ENCODE measurements at regions not wholly inside any gene's neighbourhood (a gene's known extent, or its start where the extent isn't known, plus 50 kb on each side); places are given as distances from the start of the nearest gene placed in this dataset.

GRCh38 chr14:21724090-21724973 is 50.7 kb upstream of the OR4E1 start:
- TF ChIP-seq CTCF (IDR thresholded peaks at IDR 0.05) (no peak), POLR2AphosphoS5 (IDR thresholded peaks at IDR 0.05; ENCODE audit: low read depth, low read length) (no peak)
